ENCODE measurements at regions not wholly inside any gene's neighbourhood (a gene's known extent, or its start where the extent isn't known, plus 50 kb on each side); places are given as distances from the start of the nearest gene placed in this dataset.

DNA sequence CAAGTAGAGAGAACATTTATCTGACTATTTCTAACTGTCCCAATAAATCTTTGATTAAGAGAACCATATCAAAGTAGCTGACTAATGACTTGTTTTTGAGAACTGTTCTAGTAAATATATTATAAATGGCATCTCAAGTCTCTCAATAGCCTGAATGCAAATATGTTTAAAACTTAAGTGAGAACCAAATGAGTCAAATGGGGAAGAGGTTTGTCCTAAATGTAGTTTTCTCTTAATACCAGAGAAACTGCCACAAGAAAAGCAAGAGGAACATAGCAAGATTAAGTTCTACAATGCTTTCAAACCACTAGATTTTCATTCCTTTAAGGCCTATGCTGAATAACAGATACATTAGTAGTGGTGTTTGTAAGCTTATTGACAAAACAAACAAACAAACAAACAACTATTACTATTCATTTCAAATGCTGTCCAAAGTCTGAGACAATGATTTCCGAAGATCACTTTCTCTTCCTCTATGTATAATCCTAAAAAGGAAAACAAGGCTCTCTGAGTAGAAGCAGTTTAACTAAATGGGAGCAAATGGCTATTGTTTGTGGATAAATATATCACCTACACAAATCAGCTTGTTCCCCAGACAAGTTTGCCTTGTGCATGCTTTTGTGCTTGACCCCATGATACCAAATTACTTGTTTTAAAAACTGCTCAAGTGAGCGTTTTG is 408.4 kb upstream of the EMCN start:
- TF ChIP-seq, protein P1, sequence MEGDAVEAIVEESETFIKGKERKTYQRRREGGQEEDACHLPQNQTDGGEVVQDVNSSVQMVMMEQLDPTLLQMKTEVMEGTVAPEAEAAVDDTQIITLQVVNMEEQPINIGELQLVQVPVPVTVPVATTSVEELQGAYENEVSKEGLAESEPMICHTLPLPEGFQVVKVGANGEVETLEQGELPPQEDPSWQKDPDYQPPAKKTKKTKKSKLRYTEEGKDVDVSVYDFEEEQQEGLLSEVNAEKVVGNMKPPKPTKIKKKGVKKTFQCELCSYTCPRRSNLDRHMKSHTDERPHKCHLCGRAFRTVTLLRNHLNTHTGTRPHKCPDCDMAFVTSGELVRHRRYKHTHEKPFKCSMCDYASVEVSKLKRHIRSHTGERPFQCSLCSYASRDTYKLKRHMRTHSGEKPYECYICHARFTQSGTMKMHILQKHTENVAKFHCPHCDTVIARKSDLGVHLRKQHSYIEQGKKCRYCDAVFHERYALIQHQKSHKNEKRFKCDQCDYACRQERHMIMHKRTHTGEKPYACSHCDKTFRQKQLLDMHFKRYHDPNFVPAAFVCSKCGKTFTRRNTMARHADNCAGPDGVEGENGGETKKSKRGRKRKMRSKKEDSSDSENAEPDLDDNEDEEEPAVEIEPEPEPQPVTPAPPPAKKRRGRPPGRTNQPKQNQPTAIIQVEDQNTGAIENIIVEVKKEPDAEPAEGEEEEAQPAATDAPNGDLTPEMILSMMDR (conservative IDR thresholded peaks at IDR 0.05): no peak
- H3K27ac ChIP-seq (ENCODE audit: low read depth, low read length): no peak overlapping the region
- H3K36me3 ChIP-seq (ENCODE audit: control insufficient read depth, insufficient read depth, low read length): no peaks in the 10 kb centered on the region
- Mint-ChIP-seq H3K4me1 (peaks cover 7% of the 10 kb centered on the region), H3K27me3 (ENCODE audit: insufficient read depth) (no peaks in the 10 kb centered on the region), H3K9me3 (peaks cover 8% of the 10 kb centered on the region), H3K36me3 (ENCODE audit: low read depth) (no peaks in the 10 kb centered on the region), H3K4me3 (no peak overlapping the region), H3K27ac (no peak overlapping the region)
- DNase-seq: no peak
- H3K9me3 ChIP-seq (ENCODE audit: control insufficient read depth, low read length): no peaks in the 10 kb centered on the region
- no peak overlapping the region for H3K4me3 ChIP-seq (ENCODE audit: low read length)
- WGBS, 2 experiments (ENCODE audit: insufficient coverage in 1 of 2, insufficient read length in 1 of 2): 100% methylated on average over 2 of the region's 2 CpGs; no CpG with 5 or more reads in 1 of the 2 experiments
- no peak overlapping the region for H3K9ac ChIP-seq (ENCODE audit: extremely low read depth, low read length, poor library complexity, severe bottlenecking)
- H3K27me3 ChIP-seq (ENCODE audit: control insufficient read depth, insufficient read depth, low read length, poor library complexity, severe bottlenecking): no peaks in the 10 kb centered on the region
- no peaks in the 10 kb centered on the region for H3K4me1 ChIP-seq (ENCODE audit: control insufficient read depth, insufficient read depth, low read length)

DNA sequence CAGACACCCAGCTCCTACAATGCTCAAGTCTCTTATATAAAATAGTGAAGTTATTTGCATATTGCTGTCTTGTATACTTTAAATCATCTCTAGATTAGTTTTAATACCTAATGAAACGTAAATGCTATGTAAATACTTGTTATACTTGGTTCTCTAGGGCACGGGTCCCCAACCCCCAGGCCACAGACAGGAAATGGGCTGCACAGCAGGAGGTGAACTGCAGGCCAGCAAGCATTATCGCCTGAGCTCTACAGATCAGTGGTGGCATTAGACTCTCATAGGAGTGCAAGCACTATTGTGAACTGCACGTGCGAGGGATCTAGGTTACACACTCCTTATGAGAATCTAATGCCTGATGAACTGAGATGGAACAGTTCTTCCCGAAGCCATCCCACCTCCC is 395.9 kb upstream of the EMCN start:
- H3K36me3 Mint-ChIP-seq (ENCODE audit: low read depth): peaks cover 3% of the 10 kb centered on the region
- H3K4me3 ChIP-seq (ENCODE audit: low read length): no peak overlapping the region

DNA sequence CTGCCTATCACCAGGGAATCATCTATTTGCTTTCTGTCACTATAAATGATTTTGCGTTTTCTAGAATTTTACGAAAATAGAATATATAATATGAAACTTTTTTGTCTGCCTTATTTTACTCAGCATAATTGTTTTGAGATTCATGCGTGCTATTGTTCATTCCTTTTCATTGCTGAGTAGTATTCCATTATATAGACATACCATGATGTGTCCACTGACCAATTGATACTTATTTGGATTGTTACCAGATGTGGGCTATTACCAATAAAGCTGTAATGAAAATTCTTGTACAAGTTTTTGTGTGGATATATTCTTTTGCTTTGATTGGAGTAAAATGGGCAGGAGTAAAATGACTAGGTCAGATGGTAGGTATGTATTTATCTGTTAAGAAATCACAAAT is 390.7 kb upstream of the EMCN start:
- Mint-ChIP-seq H3K36me3 (ENCODE audit: low read depth) (no peaks in the 10 kb centered on the region), H3K9me3 (peaks cover 8% of the 10 kb centered on the region), H3K27me3 (ENCODE audit: insufficient read depth) (no peaks in the 10 kb centered on the region), H3K4me1 (peaks cover 4% of the 10 kb centered on the region), H3K27ac (no peak overlapping the region), H3K4me3 (no peak overlapping the region)
- Histone ChIP-seq H3K27me3 (ENCODE audit: control insufficient read depth, insufficient read depth, low read length, poor library complexity, severe bottlenecking) (no peaks in the 10 kb centered on the region), H3K36me3 (ENCODE audit: control insufficient read depth, insufficient read depth, low read length) (no peaks in the 10 kb centered on the region), H3K4me3 (ENCODE audit: low read length) (no peak overlapping the region), H3K4me1 (ENCODE audit: control insufficient read depth, insufficient read depth, low read length) (no peaks in the 10 kb centered on the region), H3K27ac (ENCODE audit: low read depth, low read length) (no peak overlapping the region), H3K9ac (ENCODE audit: extremely low read depth, low read length, poor library complexity, severe bottlenecking) (no peak overlapping the region), H3K9me3 (ENCODE audit: control insufficient read depth, low read length) (peaks cover 5% of the 10 kb centered on the region)
- 73% methylated on average over 3 of the region's 3 CpGs; no CpG with 5 or more reads in 1 of the 2 experiments for WGBS, 2 experiments (ENCODE audit: insufficient coverage in 1 of 2, insufficient read length in 1 of 2)
- DNase-seq: no peak
- TF ChIP-seq, protein P1 (conservative IDR thresholded peaks at IDR 0.05): no peak

More for the DNA sequence above, 395.9 kb upstream of the EMCN start:
- Histone ChIP-seq H3K4me1 (ENCODE audit: control insufficient read depth, insufficient read depth, low read length) (peaks cover 3% of the 10 kb centered on the region), H3K27ac (ENCODE audit: low read depth, low read length) (no peak overlapping the region), H3K36me3 (ENCODE audit: control insufficient read depth, insufficient read depth, low read length) (no peaks in the 10 kb centered on the region), H3K27me3 (ENCODE audit: control insufficient read depth, insufficient read depth, low read length, poor library complexity, severe bottlenecking) (no peaks in the 10 kb centered on the region), H3K9ac (ENCODE audit: extremely low read depth, low read length, poor library complexity, severe bottlenecking) (no peak overlapping the region), H3K9me3 (ENCODE audit: control insufficient read depth, low read length) (peaks cover 19% of the 10 kb centered on the region)
- Mint-ChIP-seq H3K4me1 (no peaks in the 10 kb centered on the region), H3K27me3 (ENCODE audit: insufficient read depth) (no peaks in the 10 kb centered on the region), H3K27ac (no peak overlapping the region), H3K9me3 (peaks cover 35% of the 10 kb centered on the region), H3K4me3 (no peak overlapping the region)
- DNase-seq: peak; percentile 63
- 59 to 64% methylated on average over 3 to 6 of the region's 6 CpGs for WGBS, 2 experiments (ENCODE audit: insufficient coverage in 1 of 2, insufficient read length in 1 of 2)
- TF ChIP-seq, protein P1 (conservative IDR thresholded peaks at IDR 0.05): no peak

Data from endodermal cell (in vitro differentiated cells).